Nephron (organoid): ENCODE measurements at regions not wholly inside any gene's neighbourhood (a gene's known extent, or its start where the extent isn't known, plus 50 kb on each side); places are given as distances from the start of the nearest gene placed in this dataset.
"Not testable (repeated sequence)": the region's sequence is repeated elsewhere in the genome, so short reads cannot be mapped to it uniquely, and the experiment has no call there.

Experiments used
- H3K27ac Mint-ChIP-seq, 3 experiments: 2 replicates each; pipeline ENCODE4 v1.8.0; 2020; ENCODE audit warnings: mixed read lengths in 3 of 3, mild to moderate bottlenecking in 2 of 3, moderate library complexity in 1 of 3
- H3K27me3 Mint-ChIP-seq: 2 replicates; pipeline ENCODE4 v1.8.0; 2021; ENCODE audit warnings: low read depth, mild to moderate bottlenecking, moderate library complexity, mixed read lengths
- H3K36me3 Mint-ChIP-seq: 2 replicates; pipeline ENCODE4 v1.8.0; 2020; ENCODE audit warnings: low read depth, mixed read lengths
- H3K4me1 Mint-ChIP-seq: 2 replicates; pipeline ENCODE4 v1.8.0; 2020; ENCODE audit warnings: mixed read lengths
- H3K4me3 Mint-ChIP-seq, 3 experiments: 2 replicates each; pipeline ENCODE4 v1.8.0; 2020; ENCODE audit warnings: mild to moderate bottlenecking in 3 of 3, mixed read lengths in 3 of 3, moderate library complexity in 2 of 3
- H3K9me3 Mint-ChIP-seq: 2 replicates; pipeline ENCODE4 v1.8.0; 2020; ENCODE audit warnings: mixed read lengths
- TF ChIP-seq, protein P1 (sequence below), 3 experiments: fragments of 200-600 bp; sonication (generic); IDR thresholded peaks; one replicate each; pipeline ENCODE4 v1.5.0; 2021; ENCODE audit warnings: antibody characterized with exemption in 3 of 3; ENCODE audit not compliant: unreplicated experiment in 3 of 3

GRCh38 chr12:87425942-87426554 is 603.2 kb downstream of the C12orf50 start:
- Mint-ChIP-seq H3K27ac (peak overlapping the region in 1 of 3 experiments; percentile 12), H3K9me3 (peaks cover 21% of the 10 kb centered on the region), H3K4me3 (no peak overlapping the region), H3K27me3 (no peaks in the 10 kb centered on the region), H3K4me1 (no peaks in the 10 kb centered on the region), H3K36me3 (no peaks in the 10 kb centered on the region)
- TF ChIP-seq, protein P1, sequence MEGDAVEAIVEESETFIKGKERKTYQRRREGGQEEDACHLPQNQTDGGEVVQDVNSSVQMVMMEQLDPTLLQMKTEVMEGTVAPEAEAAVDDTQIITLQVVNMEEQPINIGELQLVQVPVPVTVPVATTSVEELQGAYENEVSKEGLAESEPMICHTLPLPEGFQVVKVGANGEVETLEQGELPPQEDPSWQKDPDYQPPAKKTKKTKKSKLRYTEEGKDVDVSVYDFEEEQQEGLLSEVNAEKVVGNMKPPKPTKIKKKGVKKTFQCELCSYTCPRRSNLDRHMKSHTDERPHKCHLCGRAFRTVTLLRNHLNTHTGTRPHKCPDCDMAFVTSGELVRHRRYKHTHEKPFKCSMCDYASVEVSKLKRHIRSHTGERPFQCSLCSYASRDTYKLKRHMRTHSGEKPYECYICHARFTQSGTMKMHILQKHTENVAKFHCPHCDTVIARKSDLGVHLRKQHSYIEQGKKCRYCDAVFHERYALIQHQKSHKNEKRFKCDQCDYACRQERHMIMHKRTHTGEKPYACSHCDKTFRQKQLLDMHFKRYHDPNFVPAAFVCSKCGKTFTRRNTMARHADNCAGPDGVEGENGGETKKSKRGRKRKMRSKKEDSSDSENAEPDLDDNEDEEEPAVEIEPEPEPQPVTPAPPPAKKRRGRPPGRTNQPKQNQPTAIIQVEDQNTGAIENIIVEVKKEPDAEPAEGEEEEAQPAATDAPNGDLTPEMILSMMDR (IDR thresholded peaks at IDR 0.05; ENCODE audit: unreplicated experiment in 3 of 3), result no peak

DNA sequence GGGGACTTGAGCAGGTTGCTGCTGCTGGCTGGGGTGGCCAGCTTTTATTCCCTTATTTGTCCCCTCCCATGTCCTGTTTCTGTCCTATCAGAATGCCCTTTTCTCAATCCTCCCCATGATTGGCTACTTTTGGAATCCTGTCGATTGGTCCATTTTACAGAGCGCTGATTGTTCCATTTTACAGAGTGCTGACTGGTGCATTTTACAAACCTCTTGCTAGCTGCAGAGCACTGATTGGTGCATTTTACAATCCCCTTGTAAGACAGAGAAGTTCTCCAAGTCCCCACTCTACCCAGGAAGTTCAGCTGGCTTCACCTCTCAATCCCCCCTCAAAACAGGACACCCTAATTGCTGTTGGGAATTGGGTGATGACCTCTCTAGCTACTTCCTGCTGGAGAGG is 608.0 kb downstream of the C12orf50 start:
- not testable (repeated sequence) for H3K4me3 Mint-ChIP-seq, H3K27ac Mint-ChIP-seq, H3K36me3 Mint-ChIP-seq, H3K27me3 Mint-ChIP-seq, H3K4me1 Mint-ChIP-seq
- peaks cover 35% of the 10 kb centered on the region for H3K9me3 Mint-ChIP-seq

- Mint-ChIP-seq H3K36me3 (no peaks in the 10 kb centered on the region), H3K27ac (peak overlapping the region in 2 of 3 experiments; percentile 14 to 73), H3K27me3 (no peaks in the 10 kb centered on the region), H3K4me3 (no peak overlapping the region), H3K9me3 (peaks cover 28% of the 10 kb centered on the region), H3K4me1 (peaks cover 22% of the 10 kb centered on the region)
- TF ChIP-seq, protein P1 (IDR thresholded peaks at IDR 0.05; ENCODE audit: unreplicated experiment in 3 of 3), result no peak
These were observed 615.4 kb downstream of the C12orf50 start for GRCh38 chr12:87413784-87414183.

DNA sequence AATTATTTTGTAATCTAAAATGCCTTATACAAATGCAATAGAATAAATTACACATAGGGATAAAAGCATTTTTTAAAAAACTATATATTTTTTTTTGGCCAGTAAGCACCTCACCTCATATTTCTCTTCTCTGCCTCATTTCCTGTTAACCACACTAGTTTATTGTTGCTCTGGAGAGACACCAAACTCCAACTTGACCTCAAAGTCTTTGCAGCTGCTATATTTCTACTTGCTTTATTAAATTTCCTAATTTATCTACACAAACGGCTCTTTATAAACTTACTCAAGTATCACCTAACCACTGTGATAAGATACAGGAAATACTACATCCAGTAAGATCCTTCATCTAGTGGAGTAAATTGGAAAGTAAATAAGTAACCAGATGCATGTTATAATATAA is 622.3 kb downstream of the C12orf50 start:
- TF ChIP-seq, protein P1 (IDR thresholded peaks at IDR 0.05; ENCODE audit: unreplicated experiment in 3 of 3), result no peak
- Mint-ChIP-seq H3K9me3 (peaks cover 11% of the 10 kb centered on the region), H3K27me3 (no peaks in the 10 kb centered on the region), H3K4me1 (peaks cover 10% of the 10 kb centered on the region), H3K27ac (peak overlapping the region in 1 of 3 experiments; percentile 15), H3K36me3 (no peaks in the 10 kb centered on the region), H3K4me3 (no peak overlapping the region)

DNA sequence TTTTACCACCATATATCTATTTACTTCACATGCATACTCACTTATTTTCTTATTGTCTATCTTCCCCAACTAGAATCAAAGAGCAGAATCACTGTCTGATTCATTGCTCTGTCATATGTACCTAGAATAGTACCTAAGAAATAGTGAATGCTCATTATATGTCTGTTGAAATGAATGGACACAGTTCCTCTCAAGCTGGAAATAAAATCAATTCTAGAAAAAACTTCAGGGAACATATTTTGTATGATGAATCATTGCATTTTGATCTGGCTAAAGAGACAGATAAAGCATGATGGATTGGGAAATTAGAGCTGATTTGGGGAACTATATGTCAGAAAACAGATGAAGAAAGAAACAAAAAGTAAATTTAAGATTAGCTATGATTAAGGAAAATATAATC is 623.3 kb downstream of the C12orf50 start:
- Mint-ChIP-seq H3K27me3 (no peaks in the 10 kb centered on the region), H3K4me1 (peaks cover 10% of the 10 kb centered on the region), H3K36me3 (no peaks in the 10 kb centered on the region), H3K4me3 (no peak overlapping the region), H3K27ac (no peak overlapping the region), H3K9me3 (peaks cover 5% of the 10 kb centered on the region)
- TF ChIP-seq, protein P1 (IDR thresholded peaks at IDR 0.05; ENCODE audit: unreplicated experiment in 3 of 3), result no peak

DNA sequence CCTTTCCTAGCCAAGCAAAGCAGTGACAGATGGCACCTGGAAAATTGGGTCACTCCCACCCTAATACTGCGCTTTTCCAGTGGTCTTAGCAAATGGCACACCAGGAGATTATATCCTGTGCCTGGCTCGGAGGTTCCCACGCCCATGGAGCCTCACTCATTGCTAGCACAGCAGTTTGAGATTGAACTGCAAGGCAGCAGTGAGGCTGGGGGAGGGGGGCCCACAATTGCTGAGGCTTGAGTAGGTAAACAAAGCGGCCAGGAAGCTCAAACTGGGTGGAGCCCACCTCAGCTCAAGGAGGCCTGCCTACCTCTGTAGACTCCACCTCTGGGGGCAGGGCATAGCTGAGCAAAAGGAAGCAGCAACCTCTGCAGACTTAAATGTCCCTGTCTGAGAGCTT is 635.0 kb downstream of the C12orf50 start:
- H3K27me3 Mint-ChIP-seq, H3K36me3 Mint-ChIP-seq: not testable (repeated sequence)

DNA sequence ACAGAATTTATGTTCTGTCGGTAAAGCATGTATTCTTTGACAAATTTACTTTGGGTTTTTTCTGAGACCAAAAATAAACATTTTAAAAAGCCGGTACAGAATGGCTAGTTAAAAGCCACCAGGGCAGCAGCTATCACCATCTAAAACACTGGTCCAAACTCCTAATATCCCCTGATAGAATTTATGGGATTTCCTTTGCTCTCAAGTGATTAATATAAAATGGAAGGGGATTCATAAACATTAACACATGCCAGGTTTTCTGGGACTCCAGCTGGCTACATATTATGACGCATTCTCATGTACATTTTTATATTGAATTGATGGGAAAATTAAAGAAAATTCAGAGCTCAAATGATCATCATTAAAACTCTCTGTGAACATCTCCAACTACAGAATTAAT is 640.8 kb downstream of the C12orf50 start:
- Mint-ChIP-seq H3K4me3 (no peak overlapping the region), H3K27ac (no peak overlapping the region), H3K36me3 (no peaks in the 10 kb centered on the region), H3K9me3 (peaks cover 4% of the 10 kb centered on the region), H3K27me3 (peaks cover 4% of the 10 kb centered on the region), H3K4me1 (peaks cover 17% of the 10 kb centered on the region)
- TF ChIP-seq, protein P1 (IDR thresholded peaks at IDR 0.05; ENCODE audit: unreplicated experiment in 3 of 3), result no peak

More for the DNA sequence above, 635.0 kb downstream of the C12orf50 start:
- H3K9me3 Mint-ChIP-seq, result peaks cover 44% of the 10 kb centered on the region
- not testable (repeated sequence) for H3K4me3 Mint-ChIP-seq, H3K4me1 Mint-ChIP-seq, H3K27ac Mint-ChIP-seq
